Mucosa of descending colon (tissue), 3 donors: ENCODE measurements at regions not wholly inside any gene's neighbourhood (a gene's known extent, or its start where the extent isn't known, plus 50 kb on each side); places are given as distances from the start of the nearest gene placed in this dataset.

Experiments used
- ATAC-seq: fragments of 200-7000 bp; cut with Tn5 transposase; one replicate; pipeline ENCODE4 v1.9.1; 2020; ENCODE audit warnings: mild to moderate bottlenecking, moderate library complexity
- DNase-seq, 3 donors: peaks; one replicate each; pipeline ENCODE4 v3.0.0-alpha.2; 2020
- H3K36me3 ChIP-seq: fragments of 200-600 bp; one replicate; pipeline ENCODE4 v1.8.0; 2021; ENCODE audit warnings: low read depth, mild to moderate bottlenecking
- H3K4me1 ChIP-seq: fragments of 200-600 bp; one replicate; pipeline ENCODE4 v1.8.0; 2021; ENCODE audit warnings: low read depth, mild to moderate bottlenecking
- H3K4me3 ChIP-seq: fragments of 200-600 bp; one replicate; pipeline ENCODE4 v1.8.0; 2021; ENCODE audit warnings: mild to moderate bottlenecking
- H3K9me3 ChIP-seq: fragments of 200-600 bp; one replicate; pipeline ENCODE4 v1.8.0; 2021; ENCODE audit warnings: mild to moderate bottlenecking
- CTCF ChIP-seq: fragments of 200-600 bp; IDR thresholded peaks from one replicate; pipeline ENCODE4 v1.8.0; 2022; ENCODE audit warnings: antibody characterized with exemption, mild to moderate bottlenecking
- intact Hi-C, 2 donors: fragments of 100-400 bp; cut with DNase I in 1 of 2; cut with micrococcal nuclease in 1 of 2; formaldehyde crosslinking; loops; one replicate each; pipeline versions ENCODE4 v1.11.0 to v1.11.1; 2022; cut with DNase I, micrococcal nuclease
- donor health status: DM: no; HTN: no; CAD: no; lungs with moderate emphysema.
- donor health status: DM: no; HTN: no; CAD: no.
- donor health status: DM: no; HTN: yes; CAD: no.

- no peak overlapping the region for H3K4me3 ChIP-seq
- H3K36me3 ChIP-seq, result no peaks in the 10 kb centered on the region
- no peak for TF ChIP-seq CTCF
- H3K4me1 ChIP-seq, result no peaks in the 10 kb centered on the region
- DNase-seq (no peak), ATAC-seq (no peak)
- intact Hi-C loops, result no loop called here
- no peaks in the 10 kb centered on the region for H3K9me3 ChIP-seq
Observed at GRCh38 chr20:8948442-8949020, 120.4 kb upstream of the PLCB4 start.

GRCh38 chr20:8951164-8951563, 117.7 kb upstream of the PLCB4 start:
- no peak for TF ChIP-seq CTCF
- Histone ChIP-seq H3K4me3 (no peak overlapping the region), H3K4me1 (no peaks in the 10 kb centered on the region), H3K36me3 (no peaks in the 10 kb centered on the region), H3K9me3 (no peaks in the 10 kb centered on the region)
- ATAC-seq (no peak), DNase-seq (no peak)
- intact Hi-C loops, result no loop called here

- Histone ChIP-seq H3K4me1 (no peaks in the 10 kb centered on the region), H3K9me3 (no peaks in the 10 kb centered on the region), H3K4me3 (no peak overlapping the region), H3K36me3 (no peaks in the 10 kb centered on the region)
- intact Hi-C loops, result no loop called here
- ATAC-seq, result no peak
- no peak for DNase-seq
- TF ChIP-seq CTCF, result no peak
Observed at GRCh38 chr20:8952721-8953120, 116.2 kb upstream of the PLCB4 start.

- no peaks in the 10 kb centered on the region for H3K36me3 ChIP-seq
- no peak overlapping the region for H3K4me3 ChIP-seq
- H3K9me3 ChIP-seq, result no peaks in the 10 kb centered on the region
- intact Hi-C loops, result no loop called here
- no peak for TF ChIP-seq CTCF
- DNase-seq (no peak), ATAC-seq (no peak)
- no peaks in the 10 kb centered on the region for H3K4me1 ChIP-seq
Observed at GRCh38 chr20:8953300-8953699, 115.6 kb upstream of the PLCB4 start.

- no peaks in the 10 kb centered on the region for H3K36me3 ChIP-seq
- intact Hi-C loops, result no loop called here
- no peak for TF ChIP-seq CTCF
- H3K4me3 ChIP-seq, result no peak overlapping the region
- no peaks in the 10 kb centered on the region for H3K9me3 ChIP-seq
- DNase-seq (no peak), ATAC-seq (no peak)
- H3K4me1 ChIP-seq, result no peaks in the 10 kb centered on the region
Observed at GRCh38 chr20:8960241-8960640, 108.6 kb upstream of the PLCB4 start.

- H3K4me1 ChIP-seq, result no peaks in the 10 kb centered on the region
- ATAC-seq, result no peak
- no peak for TF ChIP-seq CTCF
- intact Hi-C loops, result no loop called here
- H3K4me3 ChIP-seq, result no peak overlapping the region
- no peak for DNase-seq
- H3K36me3 ChIP-seq, result no peaks in the 10 kb centered on the region
- no peaks in the 10 kb centered on the region for H3K9me3 ChIP-seq
Observed at GRCh38 chr20:8963330-8963729, 105.6 kb upstream of the PLCB4 start.
